ENCODE measurements at regions not wholly inside any gene's neighbourhood (a gene's known extent, or its start where the extent isn't known, plus 50 kb on each side); places are given as distances from the start of the nearest gene placed in this dataset.

- no peak overlapping the region for H3K9ac ChIP-seq (ENCODE audit: insufficient read depth, low read depth, low read length)
- in situ Hi-C loops (cut with HindIII; ENCODE audit: extremely low pct_ligation_motif_present, low pct_unique_long_range_greater_than_20kb) (no loop called here), intact Hi-C loops (cut with micrococcal nuclease; ENCODE audit: unreplicated experiment) (loop anchor here (5.0 kb wide), 1 partner anchor 106 kb away; no protein-coding TSS in a partner anchor)
- ChIA-PET CTCF (ENCODE audit: low intra/inter-chr PET ratio, low total read pairs) (no interaction called here), POLR2A (no interaction called here)
- peaks cover 34% of the 10 kb centered on the region for H3K4me1 ChIP-seq (ENCODE audit: insufficient read depth, low read length)
- H3K27ac ChIP-seq (ENCODE audit: extremely low read length, insufficient read depth, low read length), result no peak overlapping the region
- TF ChIP-seq MZF1 (CRISPR knock-in tag; IDR thresholded peaks at IDR 0.05; ENCODE audit: borderline replicate concordance), result no peak
- no peak for FAIRE-seq
- no peaks in the 10 kb centered on the region for H3K27me3 ChIP-seq (ENCODE audit: control insufficient read depth in 1 of 2, insufficient read depth in 2 of 2, low read length in 2 of 2)
- ATAC-seq, result no peak
- no TSS peak for BruUV-seq (replicated peaks)
- DNase-seq (ENCODE audit: low spot score), result no peak
- 93% methylated on average over 11 of the region's 13 CpGs for WGBS (ENCODE audit: low lambda C conversion rate)
- no peaks in the 10 kb centered on the region for H4K20me1 ChIP-seq (ENCODE audit: insufficient read depth, low read length)
- no peak overlapping the region for H2AFZ ChIP-seq (ENCODE audit: low read length)
- peaks cover 0 to 2% of the 10 kb centered on the region in 2 experiments; a peak in 2 of 5 replicates for H3K36me3 ChIP-seq (replicated peaks in 1 of 2; ENCODE audit: control insufficient read depth in 1 of 2, insufficient read depth in 2 of 2, low read length in 2 of 2)
- no peaks in the 10 kb centered on the region for H3K9me3 ChIP-seq (ENCODE audit: low read length)
- H3K4me3 ChIP-seq (replicated peaks in 1 of 3; ENCODE audit: insufficient read depth in 1 of 3, low read depth in 2 of 3, low read length in 3 of 3), result no peak overlapping the region
- no peak overlapping the region for H3K4me2 ChIP-seq (ENCODE audit: low read depth, low read length)
- no peaks in the 10 kb centered on the region for H3K79me2 ChIP-seq (ENCODE audit: insufficient read depth, low read length)
These were observed 72.2 kb downstream of the PITPNM2 start for GRCh38 chr12:123078531-123079155.

DNA sequence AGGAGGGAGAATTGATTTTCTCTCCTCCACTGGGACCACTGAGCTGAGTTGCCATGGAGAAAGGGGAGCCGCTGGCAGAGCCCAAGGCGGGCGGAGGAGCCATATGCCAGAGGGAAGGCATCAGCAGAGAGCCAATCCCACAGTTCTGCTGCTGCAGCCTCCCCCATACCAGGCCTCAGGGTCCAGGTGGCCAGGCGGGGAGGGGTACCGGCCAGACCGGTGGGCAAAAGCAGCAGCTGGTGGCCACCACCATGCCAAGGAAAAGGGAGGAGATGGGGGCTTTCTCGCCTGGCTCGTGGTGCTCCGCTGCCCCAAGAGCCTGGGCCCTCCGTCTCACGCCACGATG lies 72.8 kb downstream of the PITPNM2 start:
- in situ Hi-C loops (cut with HindIII; ENCODE audit: extremely low pct_ligation_motif_present, low pct_unique_long_range_greater_than_20kb), result no loop called here
- no peak for FAIRE-seq
- Histone ChIP-seq H3K4me3 (replicated peaks in 1 of 3; ENCODE audit: insufficient read depth in 1 of 3, low read depth in 2 of 3, low read length in 3 of 3) (no peak overlapping the region), H3K27ac (ENCODE audit: extremely low read length, insufficient read depth, low read length) (no peak overlapping the region), H3K4me2 (ENCODE audit: low read depth, low read length) (no peak overlapping the region), H3K27me3 (ENCODE audit: control insufficient read depth in 1 of 2, insufficient read depth in 2 of 2, low read length in 2 of 2) (no peaks in the 10 kb centered on the region), H4K20me1 (ENCODE audit: insufficient read depth, low read length) (no peaks in the 10 kb centered on the region), H3K36me3 (replicated peaks in 1 of 2; ENCODE audit: control insufficient read depth in 1 of 2, insufficient read depth in 2 of 2, low read length in 2 of 2) (peaks cover 0 to 2% of the 10 kb centered on the region in 2 experiments; a peak in 2 of 5 replicates), H3K9ac (ENCODE audit: insufficient read depth, low read depth, low read length) (no peak overlapping the region), H2AFZ (ENCODE audit: low read length) (no peak overlapping the region), H3K4me1 (ENCODE audit: insufficient read depth, low read length) (peaks cover 39% of the 10 kb centered on the region), H3K79me2 (ENCODE audit: insufficient read depth, low read length) (no peaks in the 10 kb centered on the region), H3K9me3 (ENCODE audit: low read length) (no peaks in the 10 kb centered on the region)
- no TSS peak for BruUV-seq (replicated peaks)
- intact Hi-C loops (cut with micrococcal nuclease; ENCODE audit: unreplicated experiment), result loop anchor here (5.0 kb wide), 1 partner anchor 106 kb away; no protein-coding TSS in a partner anchor
- TF ChIP-seq ETV6 (CRISPR knock-in tag; conservative IDR thresholded peaks at IDR 0.05) (no peak), PBX2 (CRISPR knock-in tag; IDR thresholded peaks at IDR 0.05) (no peak), HINFP (CRISPR knock-in tag; IDR thresholded peaks at IDR 0.05; ENCODE audit: low read depth) (no peak)
- TF ChIP-seq, protein P1, sequence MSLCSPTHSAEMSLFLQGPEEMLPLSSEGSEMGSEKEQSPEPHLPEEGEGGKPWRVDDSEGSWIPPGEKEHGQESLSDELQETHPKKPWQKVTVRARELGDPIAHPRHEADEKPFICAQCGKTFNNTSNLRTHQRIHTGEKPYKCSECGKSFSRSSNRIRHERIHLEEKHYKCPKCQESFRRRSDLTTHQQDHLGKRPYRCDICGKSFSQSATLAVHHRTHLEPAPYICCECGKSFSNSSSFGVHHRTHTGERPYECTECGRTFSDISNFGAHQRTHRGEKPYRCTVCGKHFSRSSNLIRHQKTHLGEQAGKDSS (CRISPR knock-in tag; IDR thresholded peaks at IDR 0.05; ENCODE audit: borderline replicate concordance, low read depth), result no peak
- ATAC-seq, result no peak
- CTCF ChIA-PET (ENCODE audit: low intra/inter-chr PET ratio, low total read pairs), result no interaction called here
- POLR2A ChIA-PET, result interaction anchor here (0.6 kb wide), 1 partner anchor 684 kb away, joined by 3 read pairs; no protein-coding TSS in a partner anchor
- WGBS (ENCODE audit: low lambda C conversion rate), result 93% methylated on average over 6 of the region's 12 CpGs
- DNase-seq (ENCODE audit: low spot score), result no peak

All from HepG2 (cell line).